ENCODE measurements at regions not wholly inside any gene's neighbourhood (a gene's known extent, or its start where the extent isn't known, plus 50 kb on each side); places are given as distances from the start of the nearest gene placed in this dataset.
A peak's percentile ranks its signal among the peaks of the same experiment; 100 is the strongest.

- ATAC-seq = no peak
- TF ChIP-seq PATZ1 (CRISPR knock-in tag; IDR thresholded peaks at IDR 0.05; ENCODE audit: borderline replicate concordance) = no peak
- TF ChIP-seq CREB5 (CRISPR knock-in tag; IDR thresholded peaks at IDR 0.05; ENCODE audit: low read depth) = no peak
- no peak for TF ChIP-seq ZC3H10 (CRISPR knock-in tag; IDR thresholded peaks at IDR 0.05)
- no peak for TF ChIP-seq CSDC2 (CRISPR knock-in tag; IDR thresholded peaks at IDR 0.05)
- TF ChIP-seq SNAI2 (CRISPR knock-in tag; IDR thresholded peaks at IDR 0.05) = no peak
- TF ChIP-seq ISL1 (CRISPR knock-in tag; IDR thresholded peaks at IDR 0.05) = no peak
- no peak for TF ChIP-seq TCF4 (CRISPR knock-in tag; IDR thresholded peaks at IDR 0.05; ENCODE audit: borderline replicate concordance)
- no peak for TF ChIP-seq ARNTL (CRISPR knock-in tag; IDR thresholded peaks at IDR 0.05; ENCODE audit: borderline replicate concordance, low read depth)
- no peak for TF ChIP-seq ZNF565 (CRISPR knock-in tag; conservative IDR thresholded peaks at IDR 0.05; ENCODE audit: low read depth)
- TF ChIP-seq OSR1 (CRISPR knock-in tag; IDR thresholded peaks at IDR 0.05) = no peak
- no peak for TF ChIP-seq TOX (CRISPR knock-in tag; IDR thresholded peaks at IDR 0.05; ENCODE audit: borderline replicate concordance)
- TF ChIP-seq ZFP3 (CRISPR knock-in tag; IDR thresholded peaks at IDR 0.05) = no peak
Measured at GRCh38 chr1:116836099-116836498, 73.6 kb upstream of the PTGFRN start.

DNA sequence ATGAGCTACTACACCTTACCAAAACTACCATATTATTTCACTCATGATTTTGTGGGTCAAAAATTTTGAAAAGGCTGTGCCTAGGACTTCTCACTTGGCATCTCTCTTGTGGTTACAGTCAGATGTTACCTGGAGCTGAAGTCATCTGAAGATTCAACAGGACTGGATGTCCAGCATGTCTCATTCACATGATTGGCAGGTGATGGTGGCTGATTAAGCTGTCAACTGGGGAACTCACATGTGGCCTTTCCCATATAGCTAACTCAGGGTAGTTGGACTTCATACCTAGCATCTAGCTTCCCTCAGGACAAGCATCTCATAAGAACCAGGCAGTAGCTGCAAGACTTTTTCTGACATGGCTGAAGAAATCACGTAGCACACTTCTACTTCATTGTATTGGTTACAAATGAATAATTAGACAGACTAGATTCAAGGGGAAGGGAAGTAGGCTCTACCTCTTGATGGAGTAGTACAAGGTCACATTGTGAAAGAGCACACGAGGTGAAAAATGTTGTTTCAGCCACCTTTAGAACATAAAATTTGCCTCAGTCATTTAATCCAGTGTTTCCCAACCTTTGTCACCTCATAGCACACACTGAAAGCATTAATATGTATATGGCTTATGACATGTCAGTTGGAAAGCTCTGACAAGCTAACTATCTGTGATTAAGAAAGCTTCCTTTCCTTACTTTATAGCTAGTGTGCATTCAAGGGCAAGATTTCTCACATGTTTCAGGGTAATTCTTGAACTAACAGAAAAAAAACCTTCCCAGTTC is 68.0 kb upstream of the PTGFRN start:
- ATAC-seq = no peak
- no peak for TF ChIP-seq ZFP3 (CRISPR knock-in tag; IDR thresholded peaks at IDR 0.05)
- TF ChIP-seq ZC3H10 (CRISPR knock-in tag; IDR thresholded peaks at IDR 0.05) = no peak
- no peak for TF ChIP-seq OSR1 (CRISPR knock-in tag; IDR thresholded peaks at IDR 0.05)
- no peak for TF ChIP-seq PATZ1 (CRISPR knock-in tag; IDR thresholded peaks at IDR 0.05; ENCODE audit: borderline replicate concordance)
- TF ChIP-seq, protein P1, sequence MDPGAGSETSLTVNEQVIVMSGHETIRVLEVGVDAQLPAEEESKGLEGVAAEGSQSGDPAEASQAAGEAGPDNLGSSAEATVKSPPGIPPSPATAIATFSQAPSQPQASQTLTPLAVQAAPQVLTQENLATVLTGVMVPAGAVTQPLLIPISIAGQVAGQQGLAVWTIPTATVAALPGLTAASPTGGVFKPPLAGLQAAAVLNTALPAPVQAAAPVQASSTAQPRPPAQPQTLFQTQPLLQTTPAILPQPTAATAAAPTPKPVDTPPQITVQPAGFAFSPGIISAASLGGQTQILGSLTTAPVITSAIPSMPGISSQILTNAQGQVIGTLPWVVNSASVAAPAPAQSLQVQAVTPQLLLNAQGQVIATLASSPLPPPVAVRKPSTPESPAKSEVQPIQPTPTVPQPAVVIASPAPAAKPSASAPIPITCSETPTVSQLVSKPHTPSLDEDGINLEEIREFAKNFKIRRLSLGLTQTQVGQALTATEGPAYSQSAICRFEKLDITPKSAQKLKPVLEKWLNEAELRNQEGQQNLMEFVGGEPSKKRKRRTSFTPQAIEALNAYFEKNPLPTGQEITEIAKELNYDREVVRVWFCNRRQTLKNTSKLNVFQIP (CRISPR knock-in tag; IDR thresholded peaks at IDR 0.05; ENCODE audit: borderline replicate concordance, low read depth) = no peak
- no peak for TF ChIP-seq GLIS3 (CRISPR knock-in tag; IDR thresholded peaks at IDR 0.05)
- TF ChIP-seq BACH2 (CRISPR knock-in tag; IDR thresholded peaks at IDR 0.05; ENCODE audit: borderline replicate concordance) = no peak

DNA sequence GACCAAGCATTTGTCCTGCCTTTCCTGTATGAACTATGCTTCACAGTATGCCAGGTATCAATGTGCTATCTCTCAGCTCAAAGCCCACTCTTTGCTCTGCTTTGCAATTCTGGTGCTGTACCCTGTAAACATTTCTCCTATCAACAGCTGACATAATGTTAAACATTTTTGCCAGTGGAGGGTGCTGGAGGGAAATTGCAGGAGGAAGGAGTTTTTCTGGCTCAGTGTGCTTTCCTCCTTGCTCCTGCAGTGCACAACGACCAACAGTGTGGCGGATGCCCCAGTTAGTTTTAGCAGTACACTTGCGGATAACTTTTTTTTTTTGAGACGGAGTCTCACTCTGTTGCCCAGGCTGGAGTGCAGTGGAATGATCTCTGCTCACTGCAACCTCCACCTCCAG is 67.1 kb upstream of the PTGFRN start:
- peak; percentile 63 for ATAC-seq
- TF ChIP-seq CSRNP3 (CRISPR knock-in tag; IDR thresholded peaks at IDR 0.05) = no peak
- TF ChIP-seq GLIS3 (CRISPR knock-in tag; IDR thresholded peaks at IDR 0.05) = no peak
- no peak for TF ChIP-seq ZFP3 (CRISPR knock-in tag; IDR thresholded peaks at IDR 0.05)
- TF ChIP-seq, protein P2, sequence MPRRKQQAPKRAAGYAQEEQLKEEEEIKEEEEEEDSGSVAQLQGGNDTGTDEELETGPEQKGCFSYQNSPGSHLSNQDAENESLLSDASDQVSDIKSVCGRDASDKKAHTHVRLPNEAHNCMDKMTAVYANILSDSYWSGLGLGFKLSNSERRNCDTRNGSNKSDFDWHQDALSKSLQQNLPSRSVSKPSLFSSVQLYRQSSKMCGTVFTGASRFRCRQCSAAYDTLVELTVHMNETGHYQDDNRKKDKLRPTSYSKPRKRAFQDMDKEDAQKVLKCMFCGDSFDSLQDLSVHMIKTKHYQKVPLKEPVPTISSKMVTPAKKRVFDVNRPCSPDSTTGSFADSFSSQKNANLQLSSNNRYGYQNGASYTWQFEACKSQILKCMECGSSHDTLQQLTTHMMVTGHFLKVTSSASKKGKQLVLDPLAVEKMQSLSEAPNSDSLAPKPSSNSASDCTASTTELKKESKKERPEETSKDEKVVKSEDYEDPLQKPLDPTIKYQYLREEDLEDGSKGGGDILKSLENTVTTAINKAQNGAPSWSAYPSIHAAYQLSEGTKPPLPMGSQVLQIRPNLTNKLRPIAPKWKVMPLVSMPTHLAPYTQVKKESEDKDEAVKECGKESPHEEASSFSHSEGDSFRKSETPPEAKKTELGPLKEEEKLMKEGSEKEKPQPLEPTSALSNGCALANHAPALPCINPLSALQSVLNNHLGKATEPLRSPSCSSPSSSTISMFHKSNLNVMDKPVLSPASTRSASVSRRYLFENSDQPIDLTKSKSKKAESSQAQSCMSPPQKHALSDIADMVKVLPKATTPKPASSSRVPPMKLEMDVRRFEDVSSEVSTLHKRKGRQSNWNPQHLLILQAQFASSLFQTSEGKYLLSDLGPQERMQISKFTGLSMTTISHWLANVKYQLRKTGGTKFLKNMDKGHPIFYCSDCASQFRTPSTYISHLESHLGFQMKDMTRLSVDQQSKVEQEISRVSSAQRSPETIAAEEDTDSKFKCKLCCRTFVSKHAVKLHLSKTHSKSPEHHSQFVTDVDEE (CRISPR knock-in tag; IDR thresholded peaks at IDR 0.05) = no peak
- TF ChIP-seq ZNF70 (CRISPR knock-in tag; IDR thresholded peaks at IDR 0.05) = no peak
- no peak for TF ChIP-seq RARB (CRISPR knock-in tag; IDR thresholded peaks at IDR 0.05)
- no peak for TF ChIP-seq TCF4 (CRISPR knock-in tag; IDR thresholded peaks at IDR 0.05; ENCODE audit: borderline replicate concordance)
- TF ChIP-seq ESRRG (CRISPR knock-in tag; IDR thresholded peaks at IDR 0.05) = no peak
- no peak for TF ChIP-seq ARNTL (CRISPR knock-in tag; IDR thresholded peaks at IDR 0.05; ENCODE audit: borderline replicate concordance, low read depth)
- no peak for TF ChIP-seq ZFP30 (CRISPR knock-in tag; IDR thresholded peaks at IDR 0.05)
